Right atrium auricular region (tissue), 2 donors: ENCODE measurements at regions not wholly inside any gene's neighbourhood (a gene's known extent, or its start where the extent isn't known, plus 50 kb on each side); places are given as distances from the start of the nearest gene placed in this dataset.

ENCODE experiments used
- DNase-seq: peaks from one replicate; pipeline ENCODE4 v3.0.0-alpha.2; 2019; ENCODE audit warnings: low spot score
- H3K27ac ChIP-seq, 2 donors: fragments of 200-600 bp; sonication (generic); 1 replicate in 1 of 2; 2 replicates in 1 of 2; pipeline ENCODE4 v1.5.1; 2016 to 2019
- H3K27me3 ChIP-seq, 2 donors: fragments of 200-600 bp; sonication (generic); one replicate each; pipeline versions ENCODE4 v1.5.1 to v1.6.0; 2017 to 2019
- H3K36me3 ChIP-seq: fragments of 200-600 bp; sonication (generic); one replicate; pipeline ENCODE4 v1.5.1; 2016
- H3K4me1 ChIP-seq, 2 donors: fragments of 200-600 bp; sonication (generic); one replicate each; pipeline versions ENCODE4 v1.5.1 to v1.6.0; 2017 to 2019
- H3K4me3 ChIP-seq, 2 donors: fragments of 200-600 bp; sonication (generic); 1 replicate in 1 of 2; 2 replicates in 1 of 2; pipeline ENCODE4 v1.5.1; 2017 to 2019; ENCODE audit warnings: mild to moderate bottlenecking in 1 of 2, moderate library complexity in 1 of 2
- H3K9me3 ChIP-seq, 2 donors: fragments of 200-600 bp; sonication (generic); one replicate each; pipeline ENCODE4 v1.5.1; 2019
- CTCF ChIP-seq, 2 donors: fragments of 200-600 bp; sonication (generic); IDR thresholded peaks; one replicate each; pipeline ENCODE4 v1.5.1; 2019; ENCODE audit warnings: antibody characterized with exemption in 2 of 2

- DNase-seq, result no peak
- TF ChIP-seq CTCF (IDR thresholded peaks at IDR 0.05), result no peak
- Histone ChIP-seq H3K36me3 (no peaks in the 10 kb centered on the region), H3K4me1 (no peaks in the 10 kb centered on the region), H3K27ac (no peak overlapping the region), H3K9me3 (peaks cover 0 to 12% of the 10 kb centered on the region in 2 donors), H3K27me3 (no peaks in the 10 kb centered on the region), H3K4me3 (no peak overlapping the region)
Observed at GRCh38 chrX:78603908-78604307, 55.2 kb downstream of the RTL3 start.

GRCh38 chrX:78595901-78596502, 63.1 kb downstream of the RTL3 start:
- Histone ChIP-seq H3K4me3 (no peak overlapping the region), H3K36me3 (no peaks in the 10 kb centered on the region), H3K27me3 (no peaks in the 10 kb centered on the region), H3K27ac (no peak overlapping the region), H3K4me1 (no peaks in the 10 kb centered on the region), H3K9me3 (peaks cover 0 to 12% of the 10 kb centered on the region in 2 donors)
- TF ChIP-seq CTCF (IDR thresholded peaks at IDR 0.05), result peak in 1 of 2 donors; percentile 13
- DNase-seq, result no peak

GRCh38 chrX:78593701-78594100, 65.4 kb downstream of the RTL3 start:
- no peak overlapping the region for H3K27ac ChIP-seq
- no peaks in the 10 kb centered on the region for H3K9me3 ChIP-seq
- TF ChIP-seq CTCF (IDR thresholded peaks at IDR 0.05), result no peak
- H3K27me3 ChIP-seq, result no peaks in the 10 kb centered on the region
- H3K4me3 ChIP-seq, result no peak overlapping the region
- DNase-seq, result no peak
- H3K36me3 ChIP-seq, result no peaks in the 10 kb centered on the region
- H3K4me1 ChIP-seq, result no peaks in the 10 kb centered on the region

GRCh38 chrX:78592030-78592429, 67.1 kb downstream of the RTL3 start:
- Histone ChIP-seq H3K9me3 (no peaks in the 10 kb centered on the region), H3K27ac (no peak overlapping the region), H3K4me3 (no peak overlapping the region), H3K36me3 (no peaks in the 10 kb centered on the region), H3K4me1 (no peaks in the 10 kb centered on the region), H3K27me3 (no peaks in the 10 kb centered on the region)
- no peak for TF ChIP-seq CTCF (IDR thresholded peaks at IDR 0.05)
- DNase-seq, result no peak

GRCh38 chrX:78574306-78574705, 84.8 kb downstream of the RTL3 start:
- TF ChIP-seq CTCF (IDR thresholded peaks at IDR 0.05), result no peak

GRCh38 chrX:78573630-78574029, 85.5 kb downstream of the RTL3 start:
- no peaks in the 10 kb centered on the region for H3K4me1 ChIP-seq
- no peak overlapping the region for H3K4me3 ChIP-seq
- TF ChIP-seq CTCF (IDR thresholded peaks at IDR 0.05), result no peak
- no peaks in the 10 kb centered on the region for H3K9me3 ChIP-seq
- H3K36me3 ChIP-seq, result no peaks in the 10 kb centered on the region
- no peak for DNase-seq
- no peaks in the 10 kb centered on the region for H3K27me3 ChIP-seq
- H3K27ac ChIP-seq, result no peak overlapping the region

More at GRCh38 chrX:78574306-78574705, 84.8 kb downstream of the RTL3 start:
- H3K4me3 ChIP-seq, result no peak overlapping the region
- H3K9me3 ChIP-seq, result no peaks in the 10 kb centered on the region
- no peaks in the 10 kb centered on the region for H3K36me3 ChIP-seq
- H3K27ac ChIP-seq, result no peak overlapping the region
- no peak for DNase-seq
- H3K27me3 ChIP-seq, result no peaks in the 10 kb centered on the region
- H3K4me1 ChIP-seq, result no peaks in the 10 kb centered on the region
